GM12865 (cell line): ENCODE measurements at regions not wholly inside any gene's neighbourhood (a gene's known extent, or its start where the extent isn't known, plus 50 kb on each side); places are given as distances from the start of the nearest gene placed in this dataset.

Experiments
- DNase-seq: peaks from one replicate; pipeline ENCODE4 v3.0.0; 2010; ENCODE audit warnings: low read depth
- H3K4me3 ChIP-seq: 2 replicates; pipeline ENCODE4 v1.5.1; 2011; ENCODE audit warnings: mild to moderate bottlenecking, low read depth, low read length, control low read depth
- TF ChIP-seq, protein P1 (sequence below): IDR thresholded peaks from 2 replicates; pipeline ENCODE4 v1.5.1; 2011; ENCODE audit warnings: low read length, control low read depth, low read depth, inconsistent platforms; ENCODE audit not compliant: insufficient read depth; ENCODE audit errors: missing control alignments

- TF ChIP-seq, protein P1, sequence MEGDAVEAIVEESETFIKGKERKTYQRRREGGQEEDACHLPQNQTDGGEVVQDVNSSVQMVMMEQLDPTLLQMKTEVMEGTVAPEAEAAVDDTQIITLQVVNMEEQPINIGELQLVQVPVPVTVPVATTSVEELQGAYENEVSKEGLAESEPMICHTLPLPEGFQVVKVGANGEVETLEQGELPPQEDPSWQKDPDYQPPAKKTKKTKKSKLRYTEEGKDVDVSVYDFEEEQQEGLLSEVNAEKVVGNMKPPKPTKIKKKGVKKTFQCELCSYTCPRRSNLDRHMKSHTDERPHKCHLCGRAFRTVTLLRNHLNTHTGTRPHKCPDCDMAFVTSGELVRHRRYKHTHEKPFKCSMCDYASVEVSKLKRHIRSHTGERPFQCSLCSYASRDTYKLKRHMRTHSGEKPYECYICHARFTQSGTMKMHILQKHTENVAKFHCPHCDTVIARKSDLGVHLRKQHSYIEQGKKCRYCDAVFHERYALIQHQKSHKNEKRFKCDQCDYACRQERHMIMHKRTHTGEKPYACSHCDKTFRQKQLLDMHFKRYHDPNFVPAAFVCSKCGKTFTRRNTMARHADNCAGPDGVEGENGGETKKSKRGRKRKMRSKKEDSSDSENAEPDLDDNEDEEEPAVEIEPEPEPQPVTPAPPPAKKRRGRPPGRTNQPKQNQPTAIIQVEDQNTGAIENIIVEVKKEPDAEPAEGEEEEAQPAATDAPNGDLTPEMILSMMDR: no peak
- DNase-seq: no peak
- H3K4me3 ChIP-seq: no peak overlapping the region
Observed at GRCh38 chr15:100765467-100766241, 114.0 kb upstream of the ALDH1A3 start.

GRCh38 chr15:100766243-100767000 lies 113.2 kb upstream of the ALDH1A3 start:
- DNase-seq: no peak
- TF ChIP-seq, protein P1: no peak
- no peak overlapping the region for H3K4me3 ChIP-seq

- DNase-seq: no peak
- H3K4me3 ChIP-seq: no peak overlapping the region
- TF ChIP-seq, protein P1: no peak
Observed at GRCh38 chr15:100767001-100767825, 112.4 kb upstream of the ALDH1A3 start.

DNA sequence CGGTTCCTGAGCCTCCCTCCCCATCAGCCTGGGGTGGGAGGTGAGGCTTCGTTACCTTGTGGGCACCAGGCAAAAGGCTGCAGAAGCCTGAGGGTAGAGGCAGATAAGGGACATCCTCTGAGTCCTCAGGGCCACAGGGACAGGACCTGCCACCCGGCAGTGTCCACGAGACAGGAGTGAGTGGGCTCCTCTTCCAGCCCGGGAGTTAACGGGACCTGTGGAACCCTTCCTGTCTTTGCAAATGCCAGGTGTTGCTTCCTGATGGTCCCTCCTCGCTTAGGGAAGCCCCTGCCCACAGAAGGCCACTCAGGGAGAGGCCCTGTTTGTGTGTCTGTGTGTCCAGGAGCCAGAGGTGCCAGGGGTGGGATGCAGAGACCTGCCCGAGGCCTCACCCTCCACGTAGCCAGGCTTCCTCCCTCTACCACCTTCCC lies 111.1 kb upstream of the ALDH1A3 start:
- DNase-seq: no peak
- TF ChIP-seq, protein P1: no peak
- H3K4me3 ChIP-seq: no peak overlapping the region

DNA sequence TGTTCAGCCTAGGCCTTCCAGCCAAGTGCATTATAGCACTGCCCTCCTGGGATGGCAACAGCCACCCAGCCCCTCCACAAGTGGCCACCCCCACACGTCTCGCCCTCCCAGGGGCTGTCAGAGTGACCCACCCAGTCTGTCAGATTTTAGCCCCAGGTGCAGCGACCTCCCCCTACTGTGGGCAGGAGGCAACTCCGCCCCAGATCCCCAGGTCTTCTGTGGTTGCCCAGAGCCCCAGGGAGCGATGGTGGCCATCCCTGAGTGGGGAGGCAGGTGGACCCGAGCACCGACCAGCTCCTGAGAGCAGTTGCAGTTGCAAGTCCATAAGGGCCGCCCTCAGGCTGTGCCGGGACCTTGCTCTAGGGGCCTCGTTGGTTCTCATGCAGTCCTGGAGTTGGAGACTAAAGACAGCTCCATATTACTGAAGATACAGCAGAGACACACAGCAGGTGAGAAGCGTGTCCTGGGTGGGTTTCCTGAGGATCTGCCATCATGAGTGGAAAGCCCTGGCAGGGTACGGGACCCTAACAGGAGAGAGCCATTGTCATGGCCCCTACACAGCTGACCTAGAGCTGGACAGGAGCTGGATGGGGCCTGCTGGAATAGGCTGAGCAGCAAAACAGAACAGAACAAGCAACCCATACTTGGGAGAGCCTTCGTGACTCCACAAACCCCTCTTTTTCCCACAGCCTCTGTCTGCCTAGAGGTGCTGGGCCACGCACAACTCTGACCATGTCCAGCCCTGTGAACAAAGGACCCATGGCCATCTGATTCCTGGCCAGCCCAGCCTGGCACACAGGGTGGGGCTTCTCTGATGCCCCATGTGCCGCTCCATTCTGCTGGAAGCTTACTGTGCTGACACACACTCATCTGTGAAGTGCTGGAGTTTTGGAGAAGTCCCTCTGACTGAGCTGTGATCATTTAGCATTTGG lies 110.3 kb upstream of the ALDH1A3 start:
- TF ChIP-seq, protein P1: no peak
- no peak overlapping the region for H3K4me3 ChIP-seq
- no peak for DNase-seq

DNA sequence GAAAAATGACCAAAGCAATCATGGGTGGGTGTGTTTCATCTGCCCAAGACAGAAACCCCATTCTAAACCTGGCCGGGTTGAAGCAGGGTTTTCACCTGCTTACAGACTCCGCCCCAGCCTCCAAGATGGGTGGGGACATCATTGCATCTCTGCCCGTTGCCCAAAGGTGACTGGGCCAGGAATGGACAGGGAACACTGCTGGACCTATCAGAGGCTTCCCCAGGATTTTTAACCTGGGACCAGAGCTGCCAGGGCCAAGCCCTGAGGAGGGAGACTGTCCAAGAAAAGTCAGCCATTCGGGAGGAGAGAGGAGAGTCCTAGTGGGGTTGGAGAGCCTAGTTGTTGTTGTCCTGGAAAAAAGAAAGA lies 109.7 kb upstream of the ALDH1A3 start:
- no peak for DNase-seq
- H3K4me3 ChIP-seq: no peak overlapping the region
- TF ChIP-seq, protein P1: no peak
